A549 (cell line): ENCODE measurements at regions not wholly inside any gene's neighbourhood (a gene's known extent, or its start where the extent isn't known, plus 50 kb on each side); places are given as distances from the start of the nearest gene placed in this dataset.
A peak's percentile ranks its signal among the peaks of the same experiment; 100 is the strongest.

Source experiments
- ATAC-seq, 2 experiments: fragments of 200-7000 bp in 1 of 2; fragments of >200 bp in 1 of 2; cut with Nextera tagmentation in 1 of 2; cut with Tn5 transposase in 1 of 2; 3 replicates each; pipeline versions ENCODE4 v1.8.0 to v1.9.1; 2018 to 2020; ENCODE audit warnings: mild to moderate bottlenecking in 1 of 2, moderate library complexity in 1 of 2
- CTCF ChIA-PET: fragments of 300-600 bp; sonication (Branson Sonifier 250); formaldehyde crosslinking; extraction: SDS; loops from one replicate; lab custom pipeline; 2021; ENCODE audit warnings: antibody characterized with exemption, inconsistent platforms; lab: Yijun Ruan, JAX
- POLR2A ChIA-PET: fragments of 350-600 bp; formaldehyde crosslinking; extraction: SDS; loops from one replicate; lab custom pipeline; 2021; ENCODE audit warnings: antibody characterized with exemption, inconsistent platforms; lab: Yijun Ruan, JAX
- DNase-seq, 2 experiments: peaks; one replicate each; pipeline versions ENCODE4 v3.0.0 to v3.0.0-alpha.2; 2011 to 2016; ENCODE audit warnings: low read depth in 1 of 2, low spot score in 1 of 2
- FAIRE-seq: peaks from 2 replicates; lab custom pipeline; 2011; peaks lifted over from hg19 to GRCh38; lab: Jason Lieb, UNC
- H3K27ac ChIP-seq, 2 experiments: fragments of >200 bp; sonication (Bioruptor Twin); formaldehyde crosslinking; 3 replicates each; pipeline ENCODE4 v1.5.1; 2016 to 2017
- H3K4me1 ChIP-seq: fragments of >200 bp; sonication (Bioruptor Twin); formaldehyde crosslinking; 3 replicates; pipeline ENCODE4 v1.6.1; 2016
- H3K4me2 ChIP-seq: fragments of >200 bp; sonication (Bioruptor Twin); formaldehyde crosslinking; 3 replicates; pipeline ENCODE4 v1.6.1; 2016
- H3K4me3 ChIP-seq: fragments of >200 bp; sonication (Bioruptor Twin); formaldehyde crosslinking; 3 replicates; pipeline ENCODE4 v1.5.1; 2016
- H3K9me3 ChIP-seq: fragments of >200 bp; sonication (Bioruptor Twin); formaldehyde crosslinking; 3 replicates; pipeline ENCODE4 v1.6.1; 2016
- BHLHE40 ChIP-seq: IDR thresholded peaks from 2 replicates; pipeline ENCODE4 v1.6.1; 2012; ENCODE audit warnings: low read depth, low read length, inconsistent platforms
- CEBPB ChIP-seq, 2 experiments: fragments of >200 bp in 1 of 2; sonication (Bioruptor Twin) in 1 of 2; formaldehyde crosslinking in 1 of 2; IDR thresholded peaks; 2 replicates each; pipeline ENCODE4 v1.6.1; 2012 to 2016
- CHD2 ChIP-seq: fragments of 150-350 bp; IDR thresholded peaks from 2 replicates; pipeline ENCODE4 v1.6.1; 2014; ENCODE audit warnings: low read length; ENCODE audit not compliant: partially characterized antibody
- CHD4 ChIP-seq: fragments of 200-600 bp; sonication (generic); IDR thresholded peaks from 2 replicates; pipeline ENCODE4 v1.6.1; 2016; ENCODE audit warnings: antibody characterized with exemption, mild to moderate bottlenecking, borderline replicate concordance
- EHMT2 ChIP-seq: fragments of 200-600 bp; sonication (generic); IDR thresholded peaks from 2 replicates; pipeline ENCODE4 v1.6.1; 2016; ENCODE audit warnings: antibody characterized with exemption, low read depth, mild to moderate bottlenecking, moderate library complexity
- FOSB ChIP-seq: fragments of 250-450 bp; sonication (Bioruptor Pico); IDR thresholded peaks from 2 replicates; pipeline ENCODE4 v1.5.0; 2020; ENCODE audit warnings: mild to moderate bottlenecking, moderate library complexity
- HOXB13 ChIP-seq: fragments of 250-450 bp; sonication (Bioruptor Pico); IDR thresholded peaks from 2 replicates; pipeline ENCODE4 v1.5.0; 2020; ENCODE audit warnings: low read depth, mild to moderate bottlenecking, moderate library complexity
- JUN ChIP-seq, 2 experiments: fragments of >200 bp; sonication (Bioruptor Twin); formaldehyde crosslinking; IDR thresholded peaks; 2 replicates in 1 of 2; 3 replicates in 1 of 2; pipeline ENCODE4 v1.6.1; 2016 to 2017
- JUNB ChIP-seq: fragments of >200 bp; sonication (Bioruptor Twin); formaldehyde crosslinking; IDR thresholded peaks from 2 replicates; pipeline ENCODE4 v1.6.1; 2016
- MAFK ChIP-seq: fragments of 450-650 bp; IDR thresholded peaks from 2 replicates; pipeline ENCODE4 v1.6.1; 2014; ENCODE audit not compliant: partially characterized antibody
- RAD21 ChIP-seq, 2 experiments: fragments of >200 bp in 1 of 2; sonication (Bioruptor Twin) in 1 of 2; formaldehyde crosslinking in 1 of 2; IDR thresholded peaks in 1 of 2; conservative IDR thresholded peaks in 1 of 2; 2 replicates in 1 of 2; 3 replicates in 1 of 2; pipeline ENCODE4 v1.6.1; 2012 to 2018; ENCODE audit warnings: inconsistent platforms in 1 of 2
- RARB ChIP-seq: fragments of 250-450 bp; sonication (Bioruptor Pico); IDR thresholded peaks from 2 replicates; pipeline ENCODE4 v1.8.0; 2021; ENCODE audit warnings: mild to moderate bottlenecking, moderate library complexity
- TFCP2L1 ChIP-seq: fragments of 250-450 bp; sonication (Bioruptor Pico); IDR thresholded peaks from 2 replicates; pipeline ENCODE4 v1.5.0; 2021; ENCODE audit warnings: mild to moderate bottlenecking
- TP53 ChIP-seq: fragments of 250-450 bp; sonication (Bioruptor Pico); IDR thresholded peaks from 2 replicates; pipeline ENCODE4 v1.5.0; 2021; ENCODE audit warnings: mild to moderate bottlenecking, moderate library complexity
- ZFP36 ChIP-seq: fragments of 450-650 bp; IDR thresholded peaks from 2 replicates; pipeline ENCODE4 v1.6.1; 2014; ENCODE audit warnings: borderline replicate concordance; ENCODE audit not compliant: partially characterized antibody
- WGBS: methylation state at CpG from one replicate; pipeline ENCODE4 v1.1.6; 2017; ENCODE audit errors: missing lambda C conversion rate; 5-methylcytosine and 5-hydroxymethylcytosine counted together
- TF ChIP-seq, protein P1 (sequence below): fragments of 250-450 bp; sonication (Bioruptor Pico); IDR thresholded peaks from 2 replicates; pipeline ENCODE4 v1.5.0; 2020; ENCODE audit warnings: low read depth, mild to moderate bottlenecking, moderate library complexity
- TF ChIP-seq, protein P2 (sequence below): IDR thresholded peaks from 2 replicates; pipeline ENCODE4 v1.6.1; 2012; ENCODE audit warnings: low read depth, borderline replicate concordance
- TF ChIP-seq, protein P3 (sequence below): fragments of >200 bp; sonication (Bioruptor Twin); formaldehyde crosslinking; IDR thresholded peaks from 3 replicates; pipeline ENCODE4 v1.5.1; 2016
- TF ChIP-seq, protein P4 (sequence below): IDR thresholded peaks from 2 replicates; pipeline ENCODE4 v1.6.1; 2012
- TF ChIP-seq, protein P5 (sequence below): IDR thresholded peaks from 2 replicates; pipeline ENCODE4 v1.6.1; 2012

DNA sequence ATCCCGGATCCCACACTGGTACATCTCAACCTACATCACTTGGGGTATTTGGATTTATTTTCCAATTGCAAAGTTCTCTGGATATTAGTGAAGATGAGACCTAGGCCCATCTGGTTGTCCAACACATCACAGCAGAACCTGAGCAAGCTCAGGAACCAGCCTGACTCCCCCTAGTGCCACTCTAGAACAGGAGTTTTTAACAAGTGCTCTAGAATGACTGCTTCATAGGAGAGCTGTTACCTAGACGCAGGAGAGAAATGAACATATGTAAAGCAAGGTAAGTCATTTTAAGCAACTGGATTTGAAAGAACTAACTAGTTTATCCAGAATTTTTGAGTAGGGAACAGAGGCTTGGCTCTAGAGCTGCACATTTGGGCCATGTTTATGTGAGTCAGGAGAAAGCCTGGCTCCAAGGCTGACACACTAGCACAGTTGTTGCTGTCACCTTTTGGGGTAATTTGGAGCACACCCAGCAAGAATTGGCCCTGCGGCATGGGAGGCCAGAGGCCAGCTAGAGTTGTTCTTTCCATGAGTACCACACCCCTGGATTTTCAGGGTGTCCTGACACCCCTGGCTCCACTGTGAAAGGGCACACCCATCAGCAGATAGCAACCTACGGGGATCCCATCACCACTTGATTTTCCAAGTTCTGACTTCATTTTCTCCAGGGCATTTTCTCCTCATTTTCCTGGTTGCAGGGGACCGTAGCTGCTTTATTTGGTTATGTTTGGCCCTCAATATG is 110.9 kb upstream of the LPAR1 start:
- WGBS: 92% methylated on average over 5 of the region's 5 CpGs
- POLR2A ChIA-PET: no interaction called here
- Histone ChIP-seq H3K4me2 (no peak overlapping the region), H3K27ac (no peak overlapping the region)
- TF ChIP-seq, protein P1, sequence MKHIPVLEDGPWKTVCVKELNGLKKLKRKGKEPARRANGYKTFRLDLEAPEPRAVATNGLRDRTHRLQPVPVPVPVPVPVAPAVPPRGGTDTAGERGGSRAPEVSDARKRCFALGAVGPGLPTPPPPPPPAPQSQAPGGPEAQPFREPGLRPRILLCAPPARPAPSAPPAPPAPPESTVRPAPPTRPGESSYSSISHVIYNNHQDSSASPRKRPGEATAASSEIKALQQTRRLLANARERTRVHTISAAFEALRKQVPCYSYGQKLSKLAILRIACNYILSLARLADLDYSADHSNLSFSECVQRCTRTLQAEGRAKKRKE (CRISPR knock-in tag): no peak
- TF ChIP-seq TP53 (CRISPR knock-in tag) (no peak), TFCP2L1 (no peak), ZFP36 (no peak), JUN (IDR thresholded peaks at IDR 0.05) (no peak), RAD21 (conservative IDR thresholded peaks at IDR 0.05 in 1 of 2, IDR thresholded peaks at IDR 0.05 in 1 of 2) (peak in 1 of 2 experiments; percentile 24; a peak in 1 of 5 replicates), HOXB13 (CRISPR knock-in tag) (no peak), CHD4 (no peak), MAFK (no peak), EHMT2 (no peak)
- TF ChIP-seq, protein P2, sequence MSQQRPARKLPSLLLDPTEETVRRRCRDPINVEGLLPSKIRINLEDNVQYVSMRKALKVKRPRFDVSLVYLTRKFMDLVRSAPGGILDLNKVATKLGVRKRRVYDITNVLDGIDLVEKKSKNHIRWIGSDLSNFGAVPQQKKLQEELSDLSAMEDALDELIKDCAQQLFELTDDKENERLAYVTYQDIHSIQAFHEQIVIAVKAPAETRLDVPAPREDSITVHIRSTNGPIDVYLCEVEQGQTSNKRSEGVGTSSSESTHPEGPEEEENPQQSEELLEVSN: no peak
- TF ChIP-seq, protein P3, sequence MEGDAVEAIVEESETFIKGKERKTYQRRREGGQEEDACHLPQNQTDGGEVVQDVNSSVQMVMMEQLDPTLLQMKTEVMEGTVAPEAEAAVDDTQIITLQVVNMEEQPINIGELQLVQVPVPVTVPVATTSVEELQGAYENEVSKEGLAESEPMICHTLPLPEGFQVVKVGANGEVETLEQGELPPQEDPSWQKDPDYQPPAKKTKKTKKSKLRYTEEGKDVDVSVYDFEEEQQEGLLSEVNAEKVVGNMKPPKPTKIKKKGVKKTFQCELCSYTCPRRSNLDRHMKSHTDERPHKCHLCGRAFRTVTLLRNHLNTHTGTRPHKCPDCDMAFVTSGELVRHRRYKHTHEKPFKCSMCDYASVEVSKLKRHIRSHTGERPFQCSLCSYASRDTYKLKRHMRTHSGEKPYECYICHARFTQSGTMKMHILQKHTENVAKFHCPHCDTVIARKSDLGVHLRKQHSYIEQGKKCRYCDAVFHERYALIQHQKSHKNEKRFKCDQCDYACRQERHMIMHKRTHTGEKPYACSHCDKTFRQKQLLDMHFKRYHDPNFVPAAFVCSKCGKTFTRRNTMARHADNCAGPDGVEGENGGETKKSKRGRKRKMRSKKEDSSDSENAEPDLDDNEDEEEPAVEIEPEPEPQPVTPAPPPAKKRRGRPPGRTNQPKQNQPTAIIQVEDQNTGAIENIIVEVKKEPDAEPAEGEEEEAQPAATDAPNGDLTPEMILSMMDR: peak; percentile 17; the same call in 1 of the 3 replicates
- TF ChIP-seq, protein P4, sequence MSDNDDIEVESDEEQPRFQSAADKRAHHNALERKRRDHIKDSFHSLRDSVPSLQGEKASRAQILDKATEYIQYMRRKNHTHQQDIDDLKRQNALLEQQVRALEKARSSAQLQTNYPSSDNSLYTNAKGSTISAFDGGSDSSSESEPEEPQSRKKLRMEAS: no peak
- TF ChIP-seq, all 56 proteins: peak for 2
- FAIRE-seq (no peak), DNase-seq (peak in 1 of 2 experiments; percentile 13), ATAC-seq (peak in 1 of 2 experiments; percentile 65; a peak in 3 of 6 replicates)
- Histone ChIP-seq H3K9me3 (no peaks in the 10 kb centered on the region), H3K4me1 (peaks cover 5% of the 10 kb centered on the region; the same call in 1 of the 3 replicates), H3K4me3 (no peak overlapping the region)
- CTCF ChIA-PET: interaction anchor here (1.1 kb wide), 1 partner anchor 8 kb away, joined by 3 read pairs; no protein-coding TSS in a partner anchor

DNA sequence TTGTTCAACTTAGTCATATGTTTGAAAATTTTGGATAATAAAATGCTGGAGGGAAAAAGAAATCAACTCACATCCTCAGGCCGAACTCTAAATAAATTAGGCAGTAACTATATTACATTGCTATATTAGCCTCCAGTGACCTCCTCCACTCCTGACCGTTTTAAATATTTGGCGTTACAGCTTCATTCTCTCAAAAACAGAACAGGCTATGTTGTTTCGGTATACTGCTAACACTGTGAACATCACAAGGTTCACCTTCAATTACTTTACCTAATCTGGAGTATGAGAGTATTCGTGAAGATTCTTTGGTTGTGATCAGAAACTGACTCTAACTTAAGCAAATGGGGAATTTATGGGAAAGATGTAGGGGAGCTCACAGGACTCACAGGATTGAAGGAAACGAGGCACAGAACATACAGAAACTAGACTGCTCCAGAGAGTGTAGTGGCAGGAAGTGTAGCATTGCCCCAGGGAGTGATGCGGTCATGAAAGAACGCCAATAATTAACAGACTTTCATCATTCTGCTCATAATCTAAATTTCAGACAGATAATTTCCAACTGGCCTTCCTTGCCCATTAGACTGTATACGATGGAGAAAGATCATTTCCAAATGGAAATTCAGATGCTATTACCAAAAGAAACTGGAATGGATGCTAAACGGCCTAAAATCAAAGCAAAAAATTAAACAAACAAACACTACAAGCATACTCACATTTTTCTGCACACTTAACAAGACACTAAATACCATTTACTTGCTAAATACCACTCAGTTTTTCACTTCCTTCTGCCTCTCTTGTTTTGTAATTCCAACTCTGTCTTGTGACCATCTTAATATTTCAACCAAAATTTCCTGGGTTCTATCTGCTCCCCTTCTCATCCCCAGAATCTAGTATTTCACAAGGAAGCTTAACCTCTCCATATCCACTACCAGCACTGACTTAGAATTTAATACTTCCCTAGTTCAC is 110.1 kb upstream of the LPAR1 start:
- H3K4me1 ChIP-seq: peaks cover 5% of the 10 kb centered on the region; the same call in 1 of the 3 replicates
- 69% methylated on average over 10 of the region's 10 CpGs for WGBS
- ATAC-seq (no peak), DNase-seq (no peak), FAIRE-seq (no peak)
- H3K9me3 ChIP-seq: no peaks in the 10 kb centered on the region
- no peak overlapping the region for H3K27ac ChIP-seq
- no peak overlapping the region for H3K4me3 ChIP-seq
- H3K4me2 ChIP-seq: no peak overlapping the region
- ChIA-PET CTCF (interaction anchor here (0.6 to 1.1 kb wide), 2 partner anchors 7 to 172 kb away, joined by 3 read pairs; no protein-coding TSS in a partner anchor), POLR2A (no interaction called here)
- no peak for TF ChIP-seq BHLHE40
- TF ChIP-seq FOSB (CRISPR knock-in tag): no peak
- no peak for TF ChIP-seq CHD2
- no peak for TF ChIP-seq JUNB
- no peak for TF ChIP-seq CEBPB (IDR thresholded peaks at IDR 0.05)
- TF ChIP-seq, protein P5, sequence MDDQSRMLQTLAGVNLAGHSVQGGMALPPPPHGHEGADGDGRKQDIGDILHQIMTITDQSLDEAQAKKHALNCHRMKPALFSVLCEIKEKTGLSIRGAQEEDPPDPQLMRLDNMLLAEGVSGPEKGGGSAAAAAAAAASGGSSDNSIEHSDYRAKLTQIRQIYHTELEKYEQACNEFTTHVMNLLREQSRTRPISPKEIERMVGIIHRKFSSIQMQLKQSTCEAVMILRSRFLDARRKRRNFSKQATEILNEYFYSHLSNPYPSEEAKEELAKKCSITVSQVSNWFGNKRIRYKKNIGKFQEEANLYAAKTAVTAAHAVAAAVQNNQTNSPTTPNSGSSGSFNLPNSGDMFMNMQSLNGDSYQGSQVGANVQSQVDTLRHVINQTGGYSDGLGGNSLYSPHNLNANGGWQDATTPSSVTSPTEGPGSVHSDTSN: no peak
- no peak for TF ChIP-seq RARB (CRISPR knock-in tag)
